Activated T-cell treated with anti-CD3 and anti-CD28 coated beads for 48 hours (primary cell): ENCODE measurements at regions not wholly inside any gene's neighbourhood (a gene's known extent, or its start where the extent isn't known, plus 50 kb on each side); places are given as distances from the start of the nearest gene placed in this dataset.
"Not testable (repeated sequence)": the region's sequence is repeated elsewhere in the genome, so short reads cannot be mapped to it uniquely, and the experiment has no call there.

Experiments used
- DNase-seq: peaks from one replicate; pipeline ENCODE4 v3.0.0-alpha.2; 2020; ENCODE audit warnings: low read depth

GRCh38 chr16:11414815-11415775 is 69.8 kb downstream of the RMI2 start:
- DNase-seq: no peak

- no peak for DNase-seq
Measured at GRCh38 chr16:11416228-11417001, 71.2 kb downstream of the RMI2 start.

- DNase-seq: no peak
Measured at GRCh38 chr16:11417487-11417886, 72.2 kb downstream of the RMI2 start.

- no peak for DNase-seq
Measured at GRCh38 chr16:11418506-11418905, 73.2 kb downstream of the RMI2 start.

GRCh38 chr16:11420067-11420466 is 74.8 kb downstream of the RMI2 start:
- DNase-seq: not testable (repeated sequence)

- DNase-seq: no peak
Measured at GRCh38 chr16:11420895-11421294, 75.6 kb downstream of the RMI2 start.

- DNase-seq: no peak
Measured at GRCh38 chr16:11422381-11423314, 77.4 kb downstream of the RMI2 start.

- no peak for DNase-seq
Measured at GRCh38 chr16:11423315-11424117, 78.3 kb downstream of the RMI2 start.

GRCh38 chr16:11424118-11424460 is 78.8 kb downstream of the RMI2 start:
- no peak for DNase-seq

GRCh38 chr16:11425140-11425539 is 79.9 kb downstream of the RMI2 start:
- DNase-seq: no peak

- no peak for DNase-seq
Measured at GRCh38 chr16:11428623-11428953, 83.3 kb downstream of the RMI2 start.

GRCh38 chr16:11429123-11429522 is 83.9 kb downstream of the RMI2 start:
- DNase-seq: no peak

- DNase-seq: no peak
Measured at GRCh38 chr16:11429823-11430222, 84.6 kb downstream of the RMI2 start.

- no peak for DNase-seq
Measured at GRCh38 chr16:11430601-11431317, 85.5 kb downstream of the RMI2 start.

GRCh38 chr16:11431915-11432465 is 86.7 kb downstream of the RMI2 start:
- no peak for DNase-seq

- no peak for DNase-seq
Measured at GRCh38 chr16:11432856-11433395, 87.7 kb downstream of the RMI2 start.

- DNase-seq: no peak
Measured at GRCh38 chr16:11435576-11435975, 90.3 kb downstream of the RMI2 start.

GRCh38 chr16:11437069-11437468 is 91.8 kb downstream of the RMI2 start:
- DNase-seq: no peak

- no peak for DNase-seq
Measured at GRCh38 chr16:11439790-11440656, 94.8 kb downstream of the RMI2 start.
